ENCODE measurements at regions not wholly inside any gene's neighbourhood (a gene's known extent, or its start where the extent isn't known, plus 50 kb on each side); places are given as distances from the start of the nearest gene placed in this dataset.

- intact Hi-C loops (cut with micrococcal nuclease) (no loop called here), dilution Hi-C loops (cut with HindIII; ENCODE audit: low sequenced_read_pairs, unreplicated experiment) (no loop called here), in situ Hi-C loops (cut with MboI; ENCODE audit: low sequenced_read_pairs) (no loop called here)
- no peak for TF ChIP-seq MAZ (IDR thresholded peaks at IDR 0.05; ENCODE audit: borderline replicate concordance, low read depth, low read length)
- no peak for TF ChIP-seq NFE2L2 (IDR thresholded peaks at IDR 0.05; ENCODE audit: low read depth, low read length)
- no peak for TF ChIP-seq USF2 (IDR thresholded peaks at IDR 0.05; ENCODE audit: low read depth, low read length)
- no peak for TF ChIP-seq FOS (IDR thresholded peaks at IDR 0.05; ENCODE audit: low read depth, low read length)
- TF ChIP-seq MXI1 (IDR thresholded peaks at IDR 0.05; ENCODE audit: borderline replicate concordance, low read depth, low read length), result no peak
- Histone ChIP-seq H3K4ac (ENCODE audit: low read depth, low read length) (no peak overlapping the region), H3K4me1 (ENCODE audit: control insufficient read depth, insufficient read depth, low read length) (no peaks in the 10 kb centered on the region), H3K4me2 (ENCODE audit: low read depth, low read length) (no peak overlapping the region), H3K27ac (ENCODE audit: insufficient read depth, low read length) (no peak overlapping the region), H2AK5ac (ENCODE audit: low read depth, low read length) (no peak overlapping the region), H3K9me3 (ENCODE audit: control insufficient read depth, insufficient read depth, low read length) (peaks cover 43% of the 10 kb centered on the region), H3K79me1 (ENCODE audit: low read depth in 1 of 2, low read length in 2 of 2) (no peaks in the 10 kb centered on the region), H3K36me3 (ENCODE audit: control insufficient read depth, insufficient read depth, low read length) (no peaks in the 10 kb centered on the region), H3K9me1 (ENCODE audit: insufficient read depth, low read length) (no peaks in the 10 kb centered on the region), H3K27me3 (ENCODE audit: control insufficient read depth, insufficient read depth, low read length) (no peaks in the 10 kb centered on the region), H2BK120ac (ENCODE audit: low read depth, low read length) (no peak overlapping the region), H4K91ac (ENCODE audit: insufficient read depth, low read depth, low read length) (no peak overlapping the region), H2BK15ac (ENCODE audit: low read depth, low read length) (no peak overlapping the region), H4K20me1 (ENCODE audit: insufficient read depth, low read length) (no peaks in the 10 kb centered on the region), H2BK20ac (ENCODE audit: low read depth, low read length) (no peak overlapping the region), H3K23ac (ENCODE audit: low read depth, low read length) (no peak overlapping the region), H2BK5ac (ENCODE audit: low read depth, low read length, poor library complexity, severe bottlenecking) (no peak overlapping the region), H3K9ac (ENCODE audit: low read depth, low read length) (no peak overlapping the region), H3K56ac (ENCODE audit: extremely low read depth, insufficient read depth, low read length) (no peak overlapping the region), H3K18ac (ENCODE audit: low read depth, low read length) (no peak overlapping the region), H3K14ac (replicated peaks; ENCODE audit: low read depth, low read length) (no peak overlapping the region), H4K8ac (ENCODE audit: low read depth in 2 of 2, low read length in 2 of 2) (no peak overlapping the region), H3K4me3 (ENCODE audit: insufficient read depth, low read depth, low read length) (no peak overlapping the region), H2AFZ (replicated peaks; ENCODE audit: low read length, poor library complexity) (no peak overlapping the region), H4K5ac (ENCODE audit: low read depth, low read length) (no peak overlapping the region), H2AK9ac (replicated peaks; ENCODE audit: low read depth, low read length, poor library complexity) (no peak overlapping the region)
- ATAC-seq (ENCODE audit: low read depth) (no peak), DNase-seq (no peak)
- BruUV-seq (replicated peaks), result no TSS peak
- WGBS, 2 experiments (ENCODE audit: extremely low coverage in 2 of 2, insufficient read length in 1 of 2), result no CpG with 5 or more reads among the region's 17 CpGs
- CTCF ChIA-PET, result no interaction called here
- POLR2A ChIA-PET (ENCODE audit: unreplicated experiment), result no interaction called here
Measured at GRCh38 chr10:130924138-130924819, 387.2 kb downstream of the TCERG1L start.
